Activated CD4-positive, alpha-beta T cell treated with anti-CD3 and anti-CD28 coated beads for 24 hours (primary cell): ENCODE measurements at regions not wholly inside any gene's neighbourhood (a gene's known extent, or its start where the extent isn't known, plus 50 kb on each side); places are given as distances from the start of the nearest gene placed in this dataset.
"Not testable (repeated sequence)": the region's sequence is repeated elsewhere in the genome, so short reads cannot be mapped to it uniquely, and the experiment has no call there.

Source experiments
- DNase-seq, 2 donors: peaks; one replicate each; pipeline ENCODE4 v3.0.0-alpha.2; 2020; ENCODE audit warnings: low read depth in 2 of 2

GRCh38 chr18:1806884-1807615, 764.3 kb downstream of the METTL4 start:
- no peak for DNase-seq

GRCh38 chr18:1811282-1811681, 760.0 kb downstream of the METTL4 start:
- DNase-seq = no peak

- no peak for DNase-seq
Observed at GRCh38 chr18:1825296-1825695, 746.0 kb downstream of the METTL4 start.

DNA sequence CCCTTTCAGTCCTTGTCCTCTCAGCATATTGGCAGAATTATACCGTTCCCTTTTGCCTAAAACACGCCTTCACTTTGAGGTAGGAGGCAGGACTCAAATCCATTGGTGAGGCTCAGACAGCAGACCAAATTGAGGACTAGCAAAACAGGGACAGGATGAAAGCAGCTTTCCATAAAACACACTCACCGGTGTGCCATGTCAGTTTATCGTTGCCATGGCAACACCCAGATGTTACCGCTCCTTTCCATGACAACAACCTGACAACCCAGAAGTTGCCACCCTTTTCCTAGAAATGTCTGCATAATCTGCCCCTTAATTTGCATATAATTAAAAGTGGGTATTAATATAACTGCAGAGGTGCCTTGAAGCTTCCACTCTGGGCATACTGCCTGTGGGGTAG, 730.4 kb downstream of the METTL4 start:
- DNase-seq = no peak

DNA sequence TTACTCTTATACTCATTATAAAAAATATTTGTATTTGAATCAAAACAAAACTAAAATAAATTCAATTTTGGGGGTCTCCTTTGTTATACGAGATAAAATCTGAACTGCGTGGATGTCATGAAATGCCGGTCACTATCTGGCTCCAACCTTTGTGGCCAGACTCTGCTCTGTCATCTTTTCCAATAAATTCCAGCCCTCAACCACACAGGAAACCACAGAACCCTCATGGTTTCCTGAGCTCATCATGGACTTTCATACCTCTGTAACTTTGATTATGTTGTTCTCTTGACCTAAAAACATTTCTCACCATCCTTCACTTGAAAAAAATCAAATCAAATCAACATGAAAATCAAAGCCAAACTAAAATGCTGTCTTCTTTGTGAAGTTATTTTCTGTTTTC, 724.7 kb downstream of the METTL4 start:
- DNase-seq = no peak

GRCh38 chr18:1848716-1849115, 722.6 kb downstream of the METTL4 start:
- no peak for DNase-seq

GRCh38 chr18:1849386-1849785, 721.9 kb downstream of the METTL4 start:
- DNase-seq = no peak

DNA sequence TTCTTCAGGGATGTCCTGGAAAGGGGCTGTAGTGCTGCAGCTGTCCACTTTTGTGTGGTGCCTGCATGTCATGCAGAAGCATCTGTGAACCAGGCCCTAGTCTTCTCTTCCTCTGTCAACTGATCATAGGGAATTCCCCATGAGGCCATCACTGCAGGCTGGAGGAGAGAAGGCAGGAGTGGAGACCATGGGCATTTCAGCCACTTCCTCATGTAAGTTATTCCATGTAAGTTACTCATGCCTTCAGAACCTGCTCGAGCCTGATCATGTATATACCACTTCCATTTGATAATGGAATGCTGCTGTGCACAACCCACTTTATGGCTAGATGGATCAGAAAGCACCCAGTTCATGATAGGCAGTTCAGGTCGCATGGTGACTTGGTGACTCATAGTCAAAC, 714.0 kb downstream of the METTL4 start:
- not testable (repeated sequence) for DNase-seq

- DNase-seq = no peak
Observed at GRCh38 chr18:1861473-1861872, 709.8 kb downstream of the METTL4 start.

DNA sequence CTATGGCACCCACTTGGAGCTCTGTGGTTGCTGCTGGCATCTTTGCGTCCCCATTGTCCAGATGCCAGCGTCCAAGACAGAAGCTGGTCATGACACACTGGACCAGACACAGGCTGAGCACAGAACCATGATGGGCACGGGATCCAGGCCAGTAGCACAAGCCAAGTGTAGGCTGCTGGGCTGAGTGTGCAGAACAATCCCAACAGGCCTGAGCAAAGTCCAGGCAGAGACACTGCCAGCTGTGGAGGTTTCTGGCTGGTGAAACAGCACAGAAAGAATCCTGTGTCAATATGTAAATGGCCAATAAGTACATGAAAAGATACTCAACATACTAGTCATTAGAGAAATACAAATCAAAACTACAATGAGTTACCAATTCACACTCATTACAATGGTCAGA, 705.4 kb downstream of the METTL4 start:
- DNase-seq = no peak

DNA sequence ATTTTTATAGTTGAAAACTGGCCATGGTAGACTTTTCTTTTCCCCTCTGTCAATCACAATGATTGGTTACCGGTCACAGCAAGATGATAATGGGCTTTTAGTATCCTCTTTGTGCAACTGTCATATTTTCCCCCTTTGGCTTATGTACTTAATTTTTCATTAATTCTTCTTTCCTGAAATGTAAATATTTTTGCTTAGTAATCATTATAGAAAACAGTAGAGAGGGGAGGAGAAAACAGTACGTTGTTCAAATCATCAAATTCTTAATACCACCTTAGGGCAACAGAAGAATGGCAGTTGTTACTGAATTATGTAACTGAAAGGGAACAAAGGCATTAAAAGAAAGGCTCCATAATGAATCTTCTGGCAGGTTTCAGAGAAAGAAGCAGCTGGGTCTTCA, 699.0 kb downstream of the METTL4 start:
- no peak for DNase-seq

DNA sequence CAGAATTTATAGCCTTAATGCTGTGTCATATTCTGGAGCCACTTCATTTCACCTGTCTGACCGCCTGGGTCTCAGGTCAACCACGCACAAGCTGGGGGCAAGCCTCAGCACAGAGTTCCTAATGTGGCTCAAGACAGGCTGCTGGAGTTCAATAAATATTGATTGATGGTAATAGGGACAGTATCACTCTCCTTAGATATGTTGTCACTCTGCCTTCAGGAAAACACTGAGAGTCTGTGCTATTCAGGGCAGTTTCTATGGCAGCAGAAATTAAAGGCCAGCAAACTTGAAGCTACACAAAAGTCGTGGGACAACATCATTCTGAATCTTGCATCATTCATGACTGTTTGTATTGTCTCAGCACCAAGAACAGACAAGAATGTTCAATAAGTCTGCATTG, 696.1 kb downstream of the METTL4 start:
- DNase-seq = no peak

DNA sequence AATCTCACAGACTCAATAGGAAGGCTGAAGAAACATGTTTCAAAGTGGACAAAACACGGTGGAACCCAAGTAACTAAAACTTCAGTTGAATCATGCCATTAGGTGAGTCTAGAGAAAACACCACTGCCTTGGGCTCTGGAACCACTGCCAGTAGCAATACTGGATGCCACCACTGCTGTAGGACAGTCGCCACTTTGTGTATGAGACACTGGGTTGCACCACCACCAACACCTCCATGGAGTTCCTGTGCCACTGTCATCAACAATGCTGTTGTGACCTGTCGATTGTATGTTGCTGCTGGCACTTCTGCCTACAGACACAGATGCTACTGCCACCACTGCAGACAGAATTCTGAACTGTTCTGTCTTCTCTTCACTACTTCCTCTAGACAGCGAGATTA, 686.7 kb downstream of the METTL4 start:
- no peak for DNase-seq

GRCh38 chr18:1891641-1892040, 679.7 kb downstream of the METTL4 start:
- DNase-seq = no peak

GRCh38 chr18:1892191-1892590, 679.1 kb downstream of the METTL4 start:
- DNase-seq = no peak

DNA sequence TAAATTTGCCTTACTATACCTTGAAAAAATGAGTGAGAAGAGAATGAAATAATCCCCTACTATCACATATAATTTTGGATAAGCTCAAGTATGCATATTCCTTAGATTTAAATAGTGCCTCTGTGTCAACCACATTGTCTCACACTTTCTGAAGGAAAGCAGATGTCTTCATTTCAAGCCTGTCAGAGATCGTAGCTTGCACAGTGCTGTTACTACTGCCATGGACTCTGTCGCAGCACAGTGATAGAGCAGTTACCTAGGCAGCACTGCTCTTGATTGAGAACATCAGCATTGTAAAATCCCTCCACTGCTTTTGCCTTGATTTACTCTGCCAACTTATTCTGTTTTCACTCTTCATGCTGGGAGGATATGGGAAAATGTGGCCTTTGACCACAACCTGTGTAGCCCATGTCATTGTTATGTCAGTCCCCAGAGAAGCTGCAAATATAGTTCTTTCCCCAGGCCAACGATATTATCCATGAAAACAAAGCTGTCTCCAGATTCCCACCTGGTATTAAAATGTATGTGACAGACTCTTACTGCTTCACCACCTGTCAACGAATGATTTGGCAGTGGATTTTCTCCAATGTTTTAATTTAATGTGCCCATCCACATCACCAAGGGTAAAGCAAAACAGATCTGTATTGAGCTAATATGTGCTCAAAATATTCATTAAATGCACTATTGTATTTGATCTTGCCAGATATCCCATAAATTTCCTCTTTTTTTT, 675.7 kb downstream of the METTL4 start:
- no peak for DNase-seq

DNA sequence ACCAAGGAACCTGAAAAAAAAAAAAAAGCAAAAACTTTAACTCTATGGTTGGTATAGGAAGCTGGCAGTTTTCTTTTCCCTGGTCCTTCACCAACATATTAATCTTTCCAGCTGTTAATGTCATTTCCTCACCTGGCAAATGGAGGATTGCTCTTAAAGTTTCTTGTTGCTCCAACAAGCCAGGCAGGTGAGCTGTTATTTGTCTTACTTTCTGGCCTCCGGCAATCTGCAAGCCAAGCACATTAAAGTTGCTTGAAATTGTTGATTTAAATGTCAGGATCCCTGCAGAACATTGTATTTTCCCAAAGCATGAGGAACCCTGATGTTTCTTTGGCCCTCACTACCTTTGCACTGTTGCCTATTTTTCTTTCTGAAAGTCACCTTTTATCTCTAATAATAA, 664.9 kb downstream of the METTL4 start:
- DNase-seq = no peak

- no peak for DNase-seq
Observed at GRCh38 chr18:1907470-1908206, 663.7 kb downstream of the METTL4 start.

DNA sequence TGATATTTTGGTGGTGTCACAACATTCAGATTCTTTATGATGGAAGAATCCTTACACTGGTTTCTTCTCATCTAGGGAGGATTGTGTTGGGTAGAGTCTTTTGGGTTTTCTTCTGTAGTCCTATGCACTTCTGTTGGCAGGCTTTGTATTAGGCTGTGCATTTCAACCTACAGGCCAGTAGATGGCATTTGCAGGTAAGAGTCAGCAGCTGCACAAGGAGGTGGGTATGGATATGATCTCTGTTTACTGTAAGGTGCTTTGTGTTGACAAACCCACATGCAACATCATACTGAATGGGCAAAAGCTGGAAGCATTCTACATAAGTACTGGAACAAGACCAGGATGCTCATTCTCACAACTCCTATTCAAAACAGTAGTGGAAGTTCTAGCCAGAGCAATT, 656.8 kb downstream of the METTL4 start:
- no peak for DNase-seq

DNA sequence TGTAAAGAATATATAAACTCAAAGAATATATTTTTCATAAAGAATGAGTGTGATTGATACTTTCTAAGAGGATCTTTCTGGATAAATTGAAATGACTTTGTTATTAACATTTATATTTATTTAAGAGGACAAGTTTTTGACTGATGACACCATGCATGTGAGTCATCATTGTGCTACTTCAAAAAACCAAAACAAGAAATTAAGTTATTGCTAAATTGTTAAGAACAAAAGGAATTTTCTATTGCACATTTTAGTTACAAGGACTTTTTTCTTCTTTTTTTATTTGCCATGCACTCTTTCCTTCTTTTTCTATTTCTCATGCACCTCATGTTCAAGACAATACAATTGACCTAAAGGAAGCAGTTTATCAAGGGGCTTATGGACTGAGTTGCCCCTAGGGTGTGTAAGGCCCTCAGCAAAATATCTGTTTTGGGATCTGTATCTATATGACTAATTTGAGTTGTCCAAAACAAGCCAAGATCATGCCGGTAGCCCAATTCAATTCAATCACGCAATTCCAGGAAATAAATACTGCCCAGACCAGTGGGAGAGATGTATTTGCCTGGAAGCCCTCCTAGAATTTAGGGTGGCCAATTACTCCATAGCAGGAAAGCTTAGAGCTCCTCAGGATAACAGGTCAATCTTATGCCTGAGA, 654.3 kb downstream of the METTL4 start:
- no peak for DNase-seq

DNA sequence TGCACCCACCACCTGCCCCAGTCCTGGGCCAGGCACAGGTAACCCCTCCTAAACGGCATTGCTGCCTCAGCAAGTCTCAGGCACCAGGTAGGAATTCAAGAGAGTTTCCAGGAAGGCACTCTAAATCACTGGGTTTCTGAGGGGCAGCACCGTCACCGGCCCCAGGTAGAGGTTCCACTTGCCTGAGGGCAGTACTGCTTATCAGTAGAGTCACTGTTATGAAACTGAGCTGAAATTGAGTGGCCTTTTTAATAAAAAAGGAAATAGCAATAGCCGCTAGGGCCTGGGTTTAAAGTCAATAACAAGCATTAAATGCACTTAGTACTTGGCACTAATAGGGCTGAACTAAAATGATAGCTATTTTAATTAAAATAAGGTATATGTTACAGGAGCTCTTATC, 653.7 kb downstream of the METTL4 start:
- DNase-seq = no peak

GRCh38 chr18:1922066-1922465, 649.2 kb downstream of the METTL4 start:
- no peak for DNase-seq
